ENCODE measurements at regions not wholly inside any gene's neighbourhood (a gene's known extent, or its start where the extent isn't known, plus 50 kb on each side); places are given as distances from the start of the nearest gene placed in this dataset.

DNA sequence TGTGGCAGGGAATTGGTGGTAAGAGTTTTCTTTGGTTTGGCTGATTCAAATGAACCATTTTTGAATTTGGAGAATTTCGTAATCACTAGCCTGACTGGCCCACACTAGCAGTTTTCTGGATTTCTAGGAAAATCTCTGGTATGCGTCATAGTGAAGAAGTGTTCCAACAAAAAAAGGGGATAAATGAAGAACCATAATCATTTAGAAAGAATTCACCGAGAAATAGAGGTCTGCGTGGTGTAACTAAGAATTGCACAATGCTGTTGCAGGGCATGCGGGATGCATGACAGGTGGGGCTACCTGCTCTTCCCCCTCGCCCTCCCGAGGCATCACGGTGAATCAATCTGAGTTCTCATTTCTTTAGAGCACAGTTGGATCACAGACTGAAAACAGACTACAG is 232.3 kb upstream of the PAPPA start:
- TF ChIP-seq, protein P1, sequence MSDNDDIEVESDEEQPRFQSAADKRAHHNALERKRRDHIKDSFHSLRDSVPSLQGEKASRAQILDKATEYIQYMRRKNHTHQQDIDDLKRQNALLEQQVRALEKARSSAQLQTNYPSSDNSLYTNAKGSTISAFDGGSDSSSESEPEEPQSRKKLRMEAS (IDR thresholded peaks at IDR 0.05), result no peak
- TF ChIP-seq, protein P2, sequence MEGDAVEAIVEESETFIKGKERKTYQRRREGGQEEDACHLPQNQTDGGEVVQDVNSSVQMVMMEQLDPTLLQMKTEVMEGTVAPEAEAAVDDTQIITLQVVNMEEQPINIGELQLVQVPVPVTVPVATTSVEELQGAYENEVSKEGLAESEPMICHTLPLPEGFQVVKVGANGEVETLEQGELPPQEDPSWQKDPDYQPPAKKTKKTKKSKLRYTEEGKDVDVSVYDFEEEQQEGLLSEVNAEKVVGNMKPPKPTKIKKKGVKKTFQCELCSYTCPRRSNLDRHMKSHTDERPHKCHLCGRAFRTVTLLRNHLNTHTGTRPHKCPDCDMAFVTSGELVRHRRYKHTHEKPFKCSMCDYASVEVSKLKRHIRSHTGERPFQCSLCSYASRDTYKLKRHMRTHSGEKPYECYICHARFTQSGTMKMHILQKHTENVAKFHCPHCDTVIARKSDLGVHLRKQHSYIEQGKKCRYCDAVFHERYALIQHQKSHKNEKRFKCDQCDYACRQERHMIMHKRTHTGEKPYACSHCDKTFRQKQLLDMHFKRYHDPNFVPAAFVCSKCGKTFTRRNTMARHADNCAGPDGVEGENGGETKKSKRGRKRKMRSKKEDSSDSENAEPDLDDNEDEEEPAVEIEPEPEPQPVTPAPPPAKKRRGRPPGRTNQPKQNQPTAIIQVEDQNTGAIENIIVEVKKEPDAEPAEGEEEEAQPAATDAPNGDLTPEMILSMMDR (IDR thresholded peaks at IDR 0.05; ENCODE audit: low read depth, low read length, missing input control), result no peak
- TF ChIP-seq TAF1 (conservative IDR thresholded peaks at IDR 0.05), result no peak
- no peak for TF ChIP-seq RAD21 (IDR thresholded peaks at IDR 0.05)
- no peak for TF ChIP-seq HNF4A (conservative IDR thresholded peaks at IDR 0.05)
- no peak for TF ChIP-seq EGR1 (IDR thresholded peaks at IDR 0.05; ENCODE audit: low read depth in 2 of 2)
- no peak for TF ChIP-seq SP1 (IDR thresholded peaks at IDR 0.05)
- no peak for TF ChIP-seq FOXA1 (IDR thresholded peaks at IDR 0.05)
- TF ChIP-seq, protein P3, sequence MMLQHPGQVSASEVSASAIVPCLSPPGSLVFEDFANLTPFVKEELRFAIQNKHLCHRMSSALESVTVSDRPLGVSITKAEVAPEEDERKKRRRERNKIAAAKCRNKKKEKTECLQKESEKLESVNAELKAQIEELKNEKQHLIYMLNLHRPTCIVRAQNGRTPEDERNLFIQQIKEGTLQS (IDR thresholded peaks at IDR 0.05), result no peak

Data from liver (tissue), 3 donors.